ENCODE measurements at regions not wholly inside any gene's neighbourhood (a gene's known extent, or its start where the extent isn't known, plus 50 kb on each side); places are given as distances from the start of the nearest gene placed in this dataset.

GRCh38 chr22:49566693-49567092 lies 261.0 kb downstream of the BRD1 start:
- TF ChIP-seq CTCF (IDR thresholded peaks at IDR 0.05): no peak
- no peak for TF ChIP-seq POLR2A (IDR thresholded peaks at IDR 0.05)

Data from adrenal gland (tissue), 5 donors.